Endothelial cell of umbilical vein (primary cell): ENCODE measurements at regions not wholly inside any gene's neighbourhood (a gene's known extent, or its start where the extent isn't known, plus 50 kb on each side); places are given as distances from the start of the nearest gene placed in this dataset.

Experiments
- BruUV-seq: library from RNA; stranded (reverse); fragments of 400-500 nt; replicated peaks from 2 replicates; lab custom pipeline; 2021; lab: Mats Ljungman, UMichigan
- CTCF ChIA-PET: fragments of 300-600, 350-600 bp; sonication (Branson Sonifier 250); formaldehyde crosslinking; loops from one replicate; lab custom pipeline; 2021; ENCODE audit warnings: antibody characterized with exemption, inconsistent platforms; lab: Charles Lee
- POLR2A ChIA-PET: fragments of 300-600, 350-600 bp; sonication (Branson Sonifier 250); formaldehyde crosslinking; loops from one replicate; lab custom pipeline; 2021; ENCODE audit warnings: antibody characterized with exemption, inconsistent platforms; lab: Charles Lee
- DNase-seq: peaks from one replicate; pipeline ENCODE4 v3.0.0-alpha.2; 2011; ENCODE audit warnings: low read depth, low spot score
- FAIRE-seq: peaks from 2 replicates; lab custom pipeline; 2011; peaks lifted over from hg19 to GRCh38; lab: Jason Lieb, UNC
- H2AFZ ChIP-seq: 2 replicates; pipeline ENCODE4 v1.6.0; 2012; ENCODE audit warnings: low read depth, low read length, control low read depth, inconsistent platforms
- H3K27ac ChIP-seq: 2 replicates; pipeline ENCODE4 v1.5.1; 2011; ENCODE audit warnings: low read depth, mild to moderate bottlenecking, control low read depth, low read length, moderate library complexity; ENCODE audit not compliant: insufficient read depth
- H3K27me3 ChIP-seq, 2 experiments: 2 replicates each; pipeline versions ENCODE4 v1.6.0 to v1.6.1; 2011; ENCODE audit warnings: low read length in 2 of 2, mixed read lengths in 1 of 2; ENCODE audit not compliant: control insufficient read depth in 2 of 2, insufficient read depth in 2 of 2
- H3K36me3 ChIP-seq, 2 experiments: 2 replicates in 1 of 2; 3 replicates in 1 of 2; pipeline ENCODE4 v1.5.1; 2011; ENCODE audit warnings: low read length in 2 of 2, mild to moderate bottlenecking in 1 of 2, moderate library complexity in 1 of 2; ENCODE audit not compliant: control insufficient read depth in 2 of 2, insufficient read depth in 2 of 2; ENCODE audit errors: extremely low read depth in 1 of 2
- H3K4me1 ChIP-seq: 3 replicates; pipeline ENCODE4 v1.5.1; 2011; ENCODE audit warnings: mild to moderate bottlenecking, low read length; ENCODE audit not compliant: control insufficient read depth, insufficient read depth; ENCODE audit errors: extremely low read depth
- H3K4me2 ChIP-seq: 2 replicates; pipeline ENCODE4 v1.6.1; 2011; ENCODE audit warnings: low read length, control low read depth, mixed read lengths; ENCODE audit not compliant: insufficient read depth
- H3K4me3 ChIP-seq, 3 experiments: fragments of 200-600 bp in 1 of 3; sonication (generic), shearing (Covaris generic) in 1 of 3; replicated peaks in 1 of 3; 2 replicates each; pipeline ENCODE4 v1.5.1; 2011 to 2016; ENCODE audit warnings: control low read depth in 3 of 3, low read length in 3 of 3, mild to moderate bottlenecking in 2 of 3, inconsistent platforms in 1 of 3, low read depth in 1 of 3, moderate library complexity in 1 of 3; ENCODE audit not compliant: insufficient read depth in 1 of 3
- H3K79me2 ChIP-seq: 2 replicates; pipeline ENCODE4 v1.6.0; 2012; ENCODE audit warnings: low read length, inconsistent platforms; ENCODE audit not compliant: control insufficient read depth, insufficient read depth
- H3K9ac ChIP-seq: replicated peaks from 2 replicates; pipeline ENCODE3; 2011; ENCODE audit warnings: low read length, control low read depth; ENCODE audit not compliant: insufficient read depth; ENCODE audit errors: extremely low read depth
- H3K9me1 ChIP-seq: replicated peaks from 3 replicates; pipeline ENCODE4 v1.6.0; 2011; ENCODE audit warnings: mild to moderate bottlenecking, low read length; ENCODE audit not compliant: control insufficient read depth, insufficient read depth; ENCODE audit errors: extremely low read depth
- H3K9me3 ChIP-seq: replicated peaks from 2 replicates; pipeline ENCODE4 v1.5.1; 2012; ENCODE audit warnings: low read length, inconsistent platforms; ENCODE audit not compliant: control insufficient read depth, insufficient read depth
- H4K20me1 ChIP-seq: replicated peaks from 2 replicates; pipeline ENCODE3; 2011; ENCODE audit warnings: mild to moderate bottlenecking, low read length; ENCODE audit not compliant: control insufficient read depth, insufficient read depth; ENCODE audit errors: extremely low read depth
- EZH2 ChIP-seq: IDR thresholded peaks from 2 replicates; pipeline ENCODE4 v1.6.1; 2012; ENCODE audit warnings: borderline replicate concordance, low read depth, mild to moderate bottlenecking, moderate library complexity, low read length, inconsistent platforms; ENCODE audit not compliant: severe bottlenecking
- FOS ChIP-seq: IDR thresholded peaks from 2 replicates; pipeline ENCODE4 v1.6.1; 2011; ENCODE audit warnings: mild to moderate bottlenecking, low read length, moderate library complexity, borderline replicate concordance; ENCODE audit not compliant: insufficient read depth
- GATA2 ChIP-seq: IDR thresholded peaks from 2 replicates; pipeline ENCODE4 v1.7.0; 2011; ENCODE audit warnings: low read depth, mild to moderate bottlenecking, moderate library complexity, mixed read lengths, low read length; ENCODE audit not compliant: insufficient read length, insufficient read depth
- JUN ChIP-seq: IDR thresholded peaks from 2 replicates; pipeline ENCODE4 v1.6.1; 2011; ENCODE audit warnings: borderline replicate concordance, low read depth; ENCODE audit not compliant: insufficient read length, insufficient read depth
- MYC ChIP-seq: IDR thresholded peaks from one replicate; pipeline ENCODE4 v1.6.1; 2011; ENCODE audit warnings: mild to moderate bottlenecking, low read depth, low read length
- POLR2A ChIP-seq: IDR thresholded peaks from 2 replicates; pipeline ENCODE4 v1.6.1; 2012; ENCODE audit warnings: low read depth, mild to moderate bottlenecking, control low read depth, low read length
- POLR2AphosphoS5 ChIP-seq: IDR thresholded peaks from 2 replicates; pipeline ENCODE4 v1.6.1; 2012; ENCODE audit warnings: low read depth, mild to moderate bottlenecking, control low read depth, low read length, moderate library complexity; ENCODE audit not compliant: insufficient read depth
- dilution Hi-C: fragments of 300-500 bp; cut with MboI; formaldehyde crosslinking; loops from one replicate; pipeline ENCODE4 v1.15.0; 2019; ENCODE audit warnings: low sequenced_read_pairs; ENCODE audit not compliant: extremely low pct_ligation_motif_present
- intact Hi-C: fragments of 100-400 bp; cut with micrococcal nuclease; formaldehyde crosslinking; loops from one replicate; pipeline ENCODE4 v1.10.0; 2022
- TF ChIP-seq, protein P1 (sequence below): IDR thresholded peaks from 2 replicates; pipeline ENCODE4 v1.6.1; 2011; ENCODE audit not compliant: insufficient read depth, insufficient read length
- TF ChIP-seq, protein P2 (sequence below), 2 donors: IDR thresholded peaks; 1 replicate in 1 of 2; 2 replicates in 1 of 2; pipeline ENCODE4 v1.5.1; 2011; ENCODE audit warnings: low read length in 2 of 2, mild to moderate bottlenecking in 2 of 2, moderate library complexity in 2 of 2, control low read depth in 1 of 2, inconsistent platforms in 1 of 2, low read depth in 1 of 2; ENCODE audit not compliant: insufficient read depth in 1 of 2; ENCODE audit errors: extremely low read depth in 1 of 2

DNA sequence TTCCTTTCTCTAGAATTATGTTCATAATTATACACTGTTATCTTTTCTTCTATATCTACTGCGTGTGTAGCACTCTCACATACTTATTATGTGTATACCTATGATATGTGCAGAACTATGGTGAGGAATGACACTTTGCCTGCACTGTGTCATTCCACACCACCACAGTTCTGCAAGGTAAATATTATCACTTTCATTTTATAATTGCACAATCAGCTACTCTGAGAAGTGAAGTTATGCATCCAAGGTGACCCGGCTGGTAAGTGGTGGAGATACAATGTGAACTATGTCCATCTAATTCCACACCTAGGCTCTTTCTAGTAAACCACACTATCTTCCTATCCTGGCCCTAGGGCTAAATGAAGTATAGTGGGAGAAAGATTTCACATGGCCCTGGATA, 170.1 kb upstream of the ATP10B start:
- Histone ChIP-seq H3K4me2 (no peak overlapping the region), H3K4me3 (no peak overlapping the region), H3K9ac (no peak overlapping the region), H2AFZ (no peak overlapping the region), H3K9me1 (no peaks in the 10 kb centered on the region), H4K20me1 (no peaks in the 10 kb centered on the region), H3K79me2 (no peaks in the 10 kb centered on the region), H3K27ac (no peak overlapping the region), H3K4me1 (no peaks in the 10 kb centered on the region), H3K9me3 (peaks cover 4% of the 10 kb centered on the region), H3K36me3 (no peaks in the 10 kb centered on the region), H3K27me3 (no peaks in the 10 kb centered on the region)
- DNase-seq (no peak), FAIRE-seq (no peak)
- TF ChIP-seq JUN (no peak), EZH2 (no peak), GATA2 (no peak), POLR2A (no peak), FOS (no peak), POLR2AphosphoS5 (no peak), MYC (no peak)
- TF ChIP-seq, protein P1, sequence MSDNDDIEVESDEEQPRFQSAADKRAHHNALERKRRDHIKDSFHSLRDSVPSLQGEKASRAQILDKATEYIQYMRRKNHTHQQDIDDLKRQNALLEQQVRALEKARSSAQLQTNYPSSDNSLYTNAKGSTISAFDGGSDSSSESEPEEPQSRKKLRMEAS, result no peak
- TF ChIP-seq, protein P2, sequence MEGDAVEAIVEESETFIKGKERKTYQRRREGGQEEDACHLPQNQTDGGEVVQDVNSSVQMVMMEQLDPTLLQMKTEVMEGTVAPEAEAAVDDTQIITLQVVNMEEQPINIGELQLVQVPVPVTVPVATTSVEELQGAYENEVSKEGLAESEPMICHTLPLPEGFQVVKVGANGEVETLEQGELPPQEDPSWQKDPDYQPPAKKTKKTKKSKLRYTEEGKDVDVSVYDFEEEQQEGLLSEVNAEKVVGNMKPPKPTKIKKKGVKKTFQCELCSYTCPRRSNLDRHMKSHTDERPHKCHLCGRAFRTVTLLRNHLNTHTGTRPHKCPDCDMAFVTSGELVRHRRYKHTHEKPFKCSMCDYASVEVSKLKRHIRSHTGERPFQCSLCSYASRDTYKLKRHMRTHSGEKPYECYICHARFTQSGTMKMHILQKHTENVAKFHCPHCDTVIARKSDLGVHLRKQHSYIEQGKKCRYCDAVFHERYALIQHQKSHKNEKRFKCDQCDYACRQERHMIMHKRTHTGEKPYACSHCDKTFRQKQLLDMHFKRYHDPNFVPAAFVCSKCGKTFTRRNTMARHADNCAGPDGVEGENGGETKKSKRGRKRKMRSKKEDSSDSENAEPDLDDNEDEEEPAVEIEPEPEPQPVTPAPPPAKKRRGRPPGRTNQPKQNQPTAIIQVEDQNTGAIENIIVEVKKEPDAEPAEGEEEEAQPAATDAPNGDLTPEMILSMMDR (IDR thresholded peaks at IDR 0.05; ENCODE audit: extremely low read depth in 1 of 2, insufficient read depth in 1 of 2, low read depth in 1 of 2, low read length in 2 of 2), result no peak
- intact Hi-C loops, result no loop called here
- ChIA-PET POLR2A (no interaction called here), CTCF (no interaction called here)
- dilution Hi-C loops, result no loop called here
- BruUV-seq, result no TSS peak
